Type B pancreatic cell (in vitro differentiated cells): ENCODE measurements at regions not wholly inside any gene's neighbourhood (a gene's known extent, or its start where the extent isn't known, plus 50 kb on each side); places are given as distances from the start of the nearest gene placed in this dataset.

Experiments used
- DNase-seq: peaks from one replicate; pipeline ENCODE4 v3.0.0; 2021; ENCODE audit warnings: mixed read lengths; ENCODE audit not compliant: unreplicated experiment; ENCODE audit errors: extremely low spot score
- H3K27ac Mint-ChIP-seq: 2 replicates; pipeline ENCODE4 v1.8.0; 2021; ENCODE audit warnings: mild to moderate bottlenecking, mixed read lengths
- H3K27me3 Mint-ChIP-seq: 2 replicates; pipeline ENCODE4 v1.8.0; 2021; ENCODE audit warnings: mixed read lengths
- H3K36me3 Mint-ChIP-seq: 2 replicates; pipeline ENCODE4 v1.8.0; 2021; ENCODE audit warnings: mixed read lengths
- H3K4me1 Mint-ChIP-seq: one replicate; pipeline ENCODE4 v1.8.0; 2021; ENCODE audit warnings: mixed read lengths; ENCODE audit not compliant: unreplicated experiment
- H3K4me3 Mint-ChIP-seq: 2 replicates; pipeline ENCODE4 v1.8.0; 2021; ENCODE audit warnings: mild to moderate bottlenecking, mixed read lengths
- H3K9me3 Mint-ChIP-seq: 2 replicates; pipeline ENCODE4 v1.8.0; 2021; ENCODE audit warnings: mixed read lengths
- CTCF ChIP-seq: fragments of 200-600 bp; sonication (generic); conservative IDR thresholded peaks from 2 replicates; pipeline ENCODE4 v1.5.0; 2021; ENCODE audit warnings: antibody characterized with exemption, mild to moderate bottlenecking

GRCh38 chr10:85316276-85316675, 987.9 kb downstream of the CCSER2 start:
- no peak overlapping the region for H3K27ac Mint-ChIP-seq
- TF ChIP-seq CTCF: no peak
- no peak for DNase-seq
- H3K36me3 Mint-ChIP-seq: no peaks in the 10 kb centered on the region
- H3K4me3 Mint-ChIP-seq: no peak overlapping the region
- no peaks in the 10 kb centered on the region for H3K27me3 Mint-ChIP-seq
- H3K4me1 Mint-ChIP-seq: peaks cover 10% of the 10 kb centered on the region
- no peaks in the 10 kb centered on the region for H3K9me3 Mint-ChIP-seq

- peak; percentile 33 for TF ChIP-seq CTCF
- Mint-ChIP-seq H3K4me1 (peaks cover 10% of the 10 kb centered on the region), H3K9me3 (no peaks in the 10 kb centered on the region), H3K27me3 (no peaks in the 10 kb centered on the region), H3K36me3 (no peaks in the 10 kb centered on the region), H3K4me3 (no peak overlapping the region), H3K27ac (no peak overlapping the region)
- DNase-seq: no peak
Observed at GRCh38 chr10:85317827-85318226, 989.4 kb downstream of the CCSER2 start.

- Mint-ChIP-seq H3K4me3 (no peak overlapping the region), H3K4me1 (peaks cover 10% of the 10 kb centered on the region), H3K36me3 (no peaks in the 10 kb centered on the region), H3K27ac (no peak overlapping the region), H3K27me3 (no peaks in the 10 kb centered on the region), H3K9me3 (no peaks in the 10 kb centered on the region)
- no peak for TF ChIP-seq CTCF
- no peak for DNase-seq
Observed at GRCh38 chr10:85318809-85319807, 990.7 kb downstream of the CCSER2 start.

GRCh38 chr10:85319826-85320225, 991.4 kb downstream of the CCSER2 start:
- H3K27me3 Mint-ChIP-seq: no peaks in the 10 kb centered on the region
- no peaks in the 10 kb centered on the region for H3K36me3 Mint-ChIP-seq
- peaks cover 10% of the 10 kb centered on the region for H3K4me1 Mint-ChIP-seq
- H3K9me3 Mint-ChIP-seq: no peaks in the 10 kb centered on the region
- TF ChIP-seq CTCF: no peak
- no peak for DNase-seq
- no peak overlapping the region for H3K4me3 Mint-ChIP-seq
- H3K27ac Mint-ChIP-seq: no peak overlapping the region

- no peak for TF ChIP-seq CTCF
- DNase-seq: no peak
Observed at GRCh38 chr10:85333594-85333993, 1005.2 kb downstream of the CCSER2 start.

More at GRCh38 chr10:85333594-85333993, 1005.2 kb downstream of the CCSER2 start:
- peaks cover 15% of the 10 kb centered on the region for H3K9me3 Mint-ChIP-seq
- H3K4me1 Mint-ChIP-seq: no peaks in the 10 kb centered on the region
- no peaks in the 10 kb centered on the region for H3K36me3 Mint-ChIP-seq
- no peak overlapping the region for H3K27ac Mint-ChIP-seq
- H3K27me3 Mint-ChIP-seq: no peaks in the 10 kb centered on the region
- H3K4me3 Mint-ChIP-seq: no peak overlapping the region
